Stimulated activated memory B cell treated with anti-CD40 and anti-IgM and Interleukin-4, amounts not matched to agents 10 μg/mL and 1 μg/mL and 100 μg/mL, for 72 hours (primary cell): ENCODE measurements at regions not wholly inside any gene's neighbourhood (a gene's known extent, or its start where the extent isn't known, plus 50 kb on each side); places are given as distances from the start of the nearest gene placed in this dataset.
"Not testable (repeated sequence)": the region's sequence is repeated elsewhere in the genome, so short reads cannot be mapped to it uniquely, and the experiment has no call there.

Source experiments
- ATAC-seq: fragments of 150-1000 bp; cut with Tn5 transposase; 2 replicates; pipeline ENCODE4 v1.10.0; 2021
- H3K27ac Mint-ChIP-seq: one replicate; pipeline ENCODE4 v1.8.0; 2022; ENCODE audit warnings: mild to moderate bottlenecking, mixed read lengths
- H3K27me3 Mint-ChIP-seq: one replicate; pipeline ENCODE4 v1.8.0; 2022; ENCODE audit warnings: mixed read lengths
- H3K36me3 Mint-ChIP-seq: one replicate; pipeline ENCODE4 v1.8.0; 2022; ENCODE audit warnings: mixed read lengths
- H3K4me1 Mint-ChIP-seq: one replicate; pipeline ENCODE4 v1.8.0; 2022; ENCODE audit warnings: mixed read lengths
- H3K4me3 Mint-ChIP-seq: one replicate; pipeline ENCODE4 v1.8.0; 2022; ENCODE audit warnings: mild to moderate bottlenecking, moderate library complexity, mixed read lengths
- H3K9me3 Mint-ChIP-seq: one replicate; pipeline ENCODE4 v1.8.0; 2022; ENCODE audit warnings: mixed read lengths

- H3K27ac Mint-ChIP-seq = no peak overlapping the region
- no peak overlapping the region for H3K4me3 Mint-ChIP-seq
- no peak for ATAC-seq
- H3K36me3 Mint-ChIP-seq = no peaks in the 10 kb centered on the region
- H3K9me3 Mint-ChIP-seq = no peaks in the 10 kb centered on the region
- H3K27me3 Mint-ChIP-seq = no peaks in the 10 kb centered on the region
- H3K4me1 Mint-ChIP-seq = no peaks in the 10 kb centered on the region
Observed at GRCh38 chr16:59108374-59108773, 374.3 kb upstream of the GOT2 start.

DNA sequence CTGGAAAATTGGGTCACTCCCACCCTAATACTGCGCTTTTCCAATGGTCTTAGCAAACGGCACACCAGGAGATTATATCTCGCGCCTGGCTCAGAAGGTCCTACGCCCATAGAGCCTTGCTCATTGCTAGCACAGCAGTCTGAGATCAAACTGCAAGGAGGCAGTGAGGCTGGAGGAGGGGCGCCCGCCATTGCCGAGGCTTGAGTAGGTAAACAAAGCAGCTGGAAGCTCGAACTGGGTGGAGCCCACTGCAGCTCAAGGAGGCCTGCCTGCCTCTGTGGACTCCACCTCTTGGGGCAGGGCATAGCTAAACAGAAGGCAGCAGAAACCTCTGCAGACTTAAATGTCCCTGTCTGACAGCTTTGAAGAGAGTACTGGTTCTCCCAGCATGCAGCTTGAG is 362.6 kb upstream of the GOT2 start:
- H3K36me3 Mint-ChIP-seq, H3K27me3 Mint-ChIP-seq, H3K9me3 Mint-ChIP-seq, H3K27ac Mint-ChIP-seq, ATAC-seq, H3K4me3 Mint-ChIP-seq, H3K4me1 Mint-ChIP-seq: not testable (repeated sequence)

DNA sequence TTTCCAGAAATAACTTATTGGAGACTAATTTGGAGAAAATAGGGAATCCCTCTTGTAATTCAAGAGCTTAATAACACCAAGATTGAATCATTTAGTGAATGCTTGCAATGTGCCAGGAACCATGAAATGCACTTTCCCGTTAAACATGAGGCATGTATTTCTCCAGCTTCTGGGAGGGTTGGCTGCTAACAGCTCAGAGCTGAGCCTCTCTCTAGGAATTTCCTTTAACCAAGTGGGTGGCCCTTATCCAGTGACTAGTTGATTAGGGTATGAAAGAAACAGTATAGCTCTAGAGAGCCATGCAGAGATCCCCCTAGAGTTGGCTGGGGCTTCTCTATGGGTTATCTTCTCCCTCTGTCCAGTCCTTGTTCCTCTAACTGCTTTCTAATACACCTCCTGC is 356.4 kb upstream of the GOT2 start:
- Mint-ChIP-seq H3K27ac (no peak overlapping the region), H3K4me3 (no peak overlapping the region), H3K4me1 (no peaks in the 10 kb centered on the region), H3K36me3 (no peaks in the 10 kb centered on the region), H3K9me3 (no peaks in the 10 kb centered on the region), H3K27me3 (no peaks in the 10 kb centered on the region)
- no peak for ATAC-seq

DNA sequence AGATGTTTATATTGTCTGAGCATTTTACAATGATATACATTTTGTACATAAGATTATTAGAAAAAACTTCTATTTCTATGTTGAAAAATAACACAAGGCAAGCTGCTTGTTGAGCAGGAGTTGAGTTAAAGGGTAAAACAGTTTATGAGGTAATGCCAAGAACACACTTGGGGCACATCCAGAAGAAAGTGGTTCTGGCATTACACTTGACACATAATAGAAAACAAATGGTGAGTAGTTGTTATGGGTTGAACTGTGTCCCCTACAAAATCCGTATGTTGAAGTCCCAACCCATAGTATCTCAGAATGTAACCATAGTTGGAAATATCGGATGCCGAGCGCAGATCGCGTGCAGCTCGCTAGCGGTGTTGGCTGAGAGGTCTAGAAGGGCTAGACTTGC is 354.3 kb upstream of the GOT2 start:
- no peak overlapping the region for H3K4me3 Mint-ChIP-seq
- no peaks in the 10 kb centered on the region for H3K27me3 Mint-ChIP-seq
- no peaks in the 10 kb centered on the region for H3K9me3 Mint-ChIP-seq
- H3K27ac Mint-ChIP-seq = no peak overlapping the region
- H3K4me1 Mint-ChIP-seq = no peaks in the 10 kb centered on the region
- no peaks in the 10 kb centered on the region for H3K36me3 Mint-ChIP-seq
- no peak for ATAC-seq

DNA sequence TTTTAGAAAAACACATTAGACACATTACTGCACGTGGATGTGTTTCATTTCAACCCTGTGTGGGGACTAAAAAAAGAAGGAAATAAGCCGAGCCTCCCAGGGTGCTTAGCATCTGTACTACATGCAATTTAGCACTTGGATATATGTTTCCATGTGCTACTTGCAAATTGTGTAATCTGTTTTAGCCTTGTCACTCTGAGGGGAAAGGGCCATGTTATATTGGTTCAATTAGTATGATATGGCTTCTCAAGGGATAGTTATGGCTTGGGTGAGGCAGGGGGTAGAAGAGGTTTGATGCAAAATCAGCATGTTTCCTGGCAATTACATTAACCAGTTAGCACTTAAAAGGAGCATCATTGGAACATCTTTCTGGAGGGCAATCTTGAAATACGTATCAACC is 353.5 kb upstream of the GOT2 start:
- Mint-ChIP-seq H3K27ac (no peak overlapping the region), H3K4me3 (no peak overlapping the region), H3K27me3 (no peaks in the 10 kb centered on the region), H3K9me3 (no peaks in the 10 kb centered on the region), H3K36me3 (no peaks in the 10 kb centered on the region), H3K4me1 (no peaks in the 10 kb centered on the region)
- no peak for ATAC-seq

- Mint-ChIP-seq H3K9me3 (no peaks in the 10 kb centered on the region), H3K36me3 (no peaks in the 10 kb centered on the region), H3K27ac (no peak overlapping the region), H3K4me1 (peaks cover 8% of the 10 kb centered on the region), H3K27me3 (no peaks in the 10 kb centered on the region), H3K4me3 (no peak overlapping the region)
- ATAC-seq = no peak
Observed at GRCh38 chr16:59067205-59067604, 333.1 kb upstream of the GOT2 start.

DNA sequence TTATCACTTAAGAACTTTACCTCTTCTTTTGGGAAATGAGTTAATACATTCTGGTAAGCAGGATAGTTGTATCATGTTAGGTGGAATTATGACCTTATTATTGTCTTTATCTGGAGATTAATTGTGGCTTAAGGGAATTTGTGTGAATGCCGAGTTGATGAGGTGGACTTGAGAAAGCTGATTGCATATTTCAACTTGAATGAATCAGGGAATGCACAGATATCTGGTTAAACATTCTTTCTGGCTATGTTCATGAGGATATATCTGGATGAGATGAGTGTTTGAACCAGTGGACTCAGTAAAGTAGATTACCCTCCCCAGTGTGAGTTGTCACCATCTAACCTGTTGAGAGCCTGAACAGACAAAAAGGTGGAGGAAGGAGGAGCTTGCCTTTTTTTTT is 326.1 kb upstream of the GOT2 start:
- no peaks in the 10 kb centered on the region for H3K9me3 Mint-ChIP-seq
- H3K4me1 Mint-ChIP-seq = no peaks in the 10 kb centered on the region
- ATAC-seq = no peak
- no peak overlapping the region for H3K27ac Mint-ChIP-seq
- no peaks in the 10 kb centered on the region for H3K27me3 Mint-ChIP-seq
- H3K4me3 Mint-ChIP-seq = no peak overlapping the region
- H3K36me3 Mint-ChIP-seq = no peaks in the 10 kb centered on the region

DNA sequence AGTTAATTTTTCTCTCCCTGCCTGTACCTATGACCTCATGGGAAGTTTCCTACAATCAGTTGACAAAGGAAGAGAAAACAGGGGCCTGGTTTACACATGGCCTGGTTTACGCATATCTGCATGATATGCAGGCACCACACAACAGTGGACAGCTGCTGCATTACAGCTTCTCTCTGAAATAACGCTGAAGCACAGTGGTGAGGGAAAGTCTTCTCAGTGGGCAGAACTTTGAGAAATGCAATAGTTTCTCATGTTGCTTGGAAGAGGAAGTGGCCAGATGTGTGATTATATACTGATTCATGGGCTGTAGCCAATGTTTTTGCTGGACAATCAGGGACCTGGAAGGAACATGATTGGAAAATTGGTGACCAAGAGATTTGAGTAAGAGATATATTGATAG is 324.1 kb upstream of the GOT2 start:
- no peak for ATAC-seq
- Mint-ChIP-seq H3K36me3 (no peaks in the 10 kb centered on the region), H3K4me3 (no peak overlapping the region), H3K4me1 (no peaks in the 10 kb centered on the region), H3K9me3 (no peaks in the 10 kb centered on the region), H3K27ac (no peak overlapping the region), H3K27me3 (no peaks in the 10 kb centered on the region)

- Mint-ChIP-seq H3K4me3 (no peak overlapping the region), H3K27ac (no peak overlapping the region), H3K9me3 (peaks cover 2% of the 10 kb centered on the region), H3K36me3 (no peaks in the 10 kb centered on the region), H3K4me1 (no peaks in the 10 kb centered on the region), H3K27me3 (no peaks in the 10 kb centered on the region)
- no peak for ATAC-seq
Observed at GRCh38 chr16:59053911-59054310, 319.8 kb upstream of the GOT2 start.

DNA sequence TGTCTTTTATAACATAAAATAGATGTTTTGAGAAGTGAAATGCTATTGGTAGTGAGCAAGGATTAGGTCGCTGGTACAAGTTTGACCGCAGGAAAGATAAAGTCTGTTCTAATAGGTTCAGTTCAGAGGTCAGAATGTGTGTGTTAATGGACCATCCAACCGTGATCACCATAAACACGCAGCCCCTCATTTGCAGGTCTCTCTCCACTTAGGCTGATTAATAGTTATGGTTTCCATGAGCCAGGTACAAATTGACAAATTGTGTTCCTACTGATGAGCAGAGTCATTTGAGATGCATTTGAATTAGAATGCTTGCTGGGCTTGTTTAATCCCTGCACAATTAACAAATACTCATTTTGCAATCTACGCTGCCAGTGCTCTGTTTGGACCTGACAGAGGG is 318.1 kb upstream of the GOT2 start:
- Mint-ChIP-seq H3K4me3 (no peak overlapping the region), H3K36me3 (no peaks in the 10 kb centered on the region), H3K27ac (no peak overlapping the region), H3K27me3 (no peaks in the 10 kb centered on the region), H3K9me3 (peaks cover 2% of the 10 kb centered on the region), H3K4me1 (no peaks in the 10 kb centered on the region)
- no peak for ATAC-seq

GRCh38 chr16:59048876-59049275 is 314.8 kb upstream of the GOT2 start:
- Mint-ChIP-seq H3K27ac (no peak overlapping the region), H3K9me3 (peaks cover 2% of the 10 kb centered on the region), H3K36me3 (no peaks in the 10 kb centered on the region), H3K27me3 (no peaks in the 10 kb centered on the region), H3K4me3 (no peak overlapping the region), H3K4me1 (no peaks in the 10 kb centered on the region)
- ATAC-seq = no peak

DNA sequence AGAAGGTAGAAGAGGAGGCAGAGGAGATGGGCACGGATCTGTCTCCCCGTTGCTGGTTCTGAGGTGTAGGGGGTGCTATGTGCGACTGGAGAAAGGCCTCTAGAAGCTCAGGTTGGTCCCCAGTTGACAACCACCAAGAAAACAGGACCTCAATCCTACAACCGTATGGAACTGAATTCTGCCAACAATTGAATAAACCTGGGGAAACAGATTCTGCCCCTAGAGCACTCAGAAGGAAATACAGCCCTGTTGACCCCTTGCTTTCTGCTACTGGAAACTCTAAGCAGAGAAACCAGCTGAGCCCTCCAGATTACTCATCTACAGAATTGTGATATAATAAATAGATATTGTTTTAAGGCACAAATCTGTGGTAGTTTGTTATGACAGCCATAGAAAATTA is 313.0 kb upstream of the GOT2 start:
- Mint-ChIP-seq H3K36me3 (no peaks in the 10 kb centered on the region), H3K4me1 (no peaks in the 10 kb centered on the region)

DNA sequence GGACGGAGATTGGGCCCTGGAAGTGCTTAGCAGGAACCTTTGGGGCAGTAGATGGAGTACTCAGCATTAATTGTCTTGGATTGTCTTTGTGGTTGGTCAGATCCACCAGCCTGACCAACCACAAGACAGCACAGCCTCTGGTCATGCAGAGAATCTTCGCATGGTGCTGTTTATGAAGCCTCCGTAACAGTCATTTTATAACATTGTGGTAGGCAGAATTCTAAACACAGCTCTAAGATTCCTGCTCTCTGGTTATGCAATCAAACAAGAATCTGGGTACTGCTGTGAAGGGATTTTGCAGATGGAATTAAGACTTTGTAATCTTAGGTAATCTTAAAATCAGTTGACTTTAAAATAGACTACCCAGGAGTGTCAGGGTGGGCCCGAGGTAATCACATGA is 312.2 kb upstream of the GOT2 start:
- ATAC-seq = no peak
- no peaks in the 10 kb centered on the region for H3K27me3 Mint-ChIP-seq
- no peaks in the 10 kb centered on the region for H3K36me3 Mint-ChIP-seq
- H3K9me3 Mint-ChIP-seq = no peaks in the 10 kb centered on the region
- no peak overlapping the region for H3K27ac Mint-ChIP-seq
- H3K4me1 Mint-ChIP-seq = no peaks in the 10 kb centered on the region
- H3K4me3 Mint-ChIP-seq = no peak overlapping the region

More for the DNA sequence above, 313.0 kb upstream of the GOT2 start:
- Mint-ChIP-seq H3K4me3 (no peak overlapping the region), H3K27me3 (no peaks in the 10 kb centered on the region), H3K27ac (no peak overlapping the region), H3K9me3 (no peaks in the 10 kb centered on the region)
- no peak for ATAC-seq

- H3K36me3 Mint-ChIP-seq = no peaks in the 10 kb centered on the region
- no peak overlapping the region for H3K27ac Mint-ChIP-seq
- no peak for ATAC-seq
Observed at GRCh38 chr16:59045501-59045900, 311.4 kb upstream of the GOT2 start.

GRCh38 chr16:59044616-59045015 is 310.5 kb upstream of the GOT2 start:
- no peaks in the 10 kb centered on the region for H3K36me3 Mint-ChIP-seq
- H3K27me3 Mint-ChIP-seq = no peaks in the 10 kb centered on the region
- no peak overlapping the region for H3K27ac Mint-ChIP-seq
- no peak overlapping the region for H3K4me3 Mint-ChIP-seq
- H3K4me1 Mint-ChIP-seq = no peaks in the 10 kb centered on the region
- no peaks in the 10 kb centered on the region for H3K9me3 Mint-ChIP-seq
- no peak for ATAC-seq

More at GRCh38 chr16:59045501-59045900, 311.4 kb upstream of the GOT2 start:
- Mint-ChIP-seq H3K27me3 (no peaks in the 10 kb centered on the region), H3K9me3 (no peaks in the 10 kb centered on the region), H3K4me1 (no peaks in the 10 kb centered on the region), H3K4me3 (no peak overlapping the region)

DNA sequence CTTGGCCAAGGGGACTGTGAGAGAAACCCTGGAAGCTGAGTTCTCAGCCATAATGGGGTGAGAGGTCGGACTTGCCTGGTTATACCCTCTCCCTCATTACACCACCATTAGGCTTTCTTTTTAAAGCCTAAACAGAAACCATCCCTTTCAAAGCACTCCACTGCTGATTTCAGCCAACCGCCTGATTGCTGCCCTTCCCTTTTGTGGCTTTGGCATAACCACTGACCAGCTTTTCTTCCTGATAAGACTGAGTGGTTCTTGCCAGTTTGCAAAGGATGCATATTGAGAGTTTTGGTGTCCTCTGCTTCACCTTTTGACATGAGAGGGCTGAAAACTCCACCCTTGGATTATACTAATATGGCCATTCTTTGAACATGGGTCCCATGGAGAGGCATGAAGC is 308.2 kb upstream of the GOT2 start:
- no peak overlapping the region for H3K27ac Mint-ChIP-seq
- H3K4me3 Mint-ChIP-seq = no peak overlapping the region
- no peak for ATAC-seq
- no peaks in the 10 kb centered on the region for H3K27me3 Mint-ChIP-seq
- no peaks in the 10 kb centered on the region for H3K36me3 Mint-ChIP-seq
- peaks cover under 1% of the 10 kb centered on the region for H3K9me3 Mint-ChIP-seq
- no peaks in the 10 kb centered on the region for H3K4me1 Mint-ChIP-seq

DNA sequence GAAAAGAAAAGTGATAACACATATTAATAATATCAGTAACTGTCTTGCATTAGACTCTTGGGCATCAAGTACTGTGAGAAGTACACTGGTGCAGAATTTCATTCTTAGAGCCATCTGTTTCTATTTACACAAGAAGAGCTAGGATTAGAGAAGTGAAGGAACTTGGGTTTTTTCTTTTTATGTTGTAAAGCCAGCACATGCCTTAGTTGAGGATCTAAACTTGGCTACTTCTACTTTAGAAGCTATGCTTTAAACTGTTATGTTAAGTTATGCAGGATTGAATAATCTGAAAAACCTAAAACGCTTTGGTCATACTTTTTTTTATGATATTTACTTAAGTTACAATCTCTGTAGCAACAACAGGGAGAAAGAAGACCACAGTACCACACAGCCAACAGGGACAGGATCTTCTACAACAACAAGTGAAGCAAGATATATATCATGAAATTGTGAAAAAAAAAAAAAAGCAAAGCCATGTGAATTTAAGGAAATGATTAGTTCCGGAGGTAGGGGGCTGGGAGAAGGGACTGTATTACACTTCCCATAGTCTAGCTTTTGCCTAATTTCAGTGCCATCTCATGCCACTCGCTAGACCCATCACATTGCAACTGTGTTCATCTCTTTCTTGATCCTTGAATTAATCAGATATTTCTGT is 305.1 kb upstream of the GOT2 start:
- Mint-ChIP-seq H3K4me3 (no peak overlapping the region), H3K4me1 (no peaks in the 10 kb centered on the region), H3K36me3 (no peaks in the 10 kb centered on the region), H3K27me3 (no peaks in the 10 kb centered on the region), H3K27ac (no peak overlapping the region), H3K9me3 (peaks cover 5% of the 10 kb centered on the region)
- ATAC-seq = no peak
